Renal cortical epithelial cell (primary cell): ENCODE measurements at regions not wholly inside any gene's neighbourhood (a gene's known extent, or its start where the extent isn't known, plus 50 kb on each side); places are given as distances from the start of the nearest gene placed in this dataset.

Source experiments
- DNase-seq: peaks from one replicate; pipeline ENCODE4 v3.0.0-alpha.2; 2011; ENCODE audit warnings: low read depth

- DNase-seq = no peak
Observed at GRCh38 chr3:6177417-6177816, 683.5 kb upstream of the GRM7 start.

GRCh38 chr3:6179761-6180160 is 681.2 kb upstream of the GRM7 start:
- peak; percentile 15 for DNase-seq

- no peak for DNase-seq
Observed at GRCh38 chr3:6180171-6180570, 680.7 kb upstream of the GRM7 start.

- no peak for DNase-seq
Observed at GRCh38 chr3:6182476-6182875, 678.4 kb upstream of the GRM7 start.

GRCh38 chr3:6182909-6183308 is 678.0 kb upstream of the GRM7 start:
- no peak for DNase-seq

GRCh38 chr3:6189384-6189783 is 671.5 kb upstream of the GRM7 start:
- DNase-seq = no peak

GRCh38 chr3:6204891-6205290 is 656.0 kb upstream of the GRM7 start:
- no peak for DNase-seq

- no peak for DNase-seq
Observed at GRCh38 chr3:6216135-6217026, 644.5 kb upstream of the GRM7 start.

- no peak for DNase-seq
Observed at GRCh38 chr3:6220447-6220846, 640.5 kb upstream of the GRM7 start.

- DNase-seq = no peak
Observed at GRCh38 chr3:6222069-6222468, 638.8 kb upstream of the GRM7 start.

GRCh38 chr3:6223572-6223971 is 637.3 kb upstream of the GRM7 start:
- no peak for DNase-seq

GRCh38 chr3:6228958-6229683 is 631.8 kb upstream of the GRM7 start:
- no peak for DNase-seq

- no peak for DNase-seq
Observed at GRCh38 chr3:6229778-6230410, 631.0 kb upstream of the GRM7 start.

GRCh38 chr3:6242104-6242503 is 618.8 kb upstream of the GRM7 start:
- no peak for DNase-seq

- no peak for DNase-seq
Observed at GRCh38 chr3:6248528-6248927, 612.4 kb upstream of the GRM7 start.

GRCh38 chr3:6249679-6250078 is 611.2 kb upstream of the GRM7 start:
- DNase-seq = no peak

GRCh38 chr3:6250167-6250566 is 610.7 kb upstream of the GRM7 start:
- DNase-seq = no peak

- no peak for DNase-seq
Observed at GRCh38 chr3:6251612-6252400, 609.1 kb upstream of the GRM7 start.

GRCh38 chr3:6254490-6254889 is 606.4 kb upstream of the GRM7 start:
- no peak for DNase-seq

- DNase-seq = no peak
Observed at GRCh38 chr3:6255229-6255628, 605.7 kb upstream of the GRM7 start.

- DNase-seq = no peak
Observed at GRCh38 chr3:6260551-6261191, 600.2 kb upstream of the GRM7 start.
